ENCODE measurements at regions not wholly inside any gene's neighbourhood (a gene's known extent, or its start where the extent isn't known, plus 50 kb on each side); places are given as distances from the start of the nearest gene placed in this dataset.

GRCh38 chr5:57113481-57113880 lies 60.4 kb upstream of the GPBP1 start:
- TF ChIP-seq SP1 (IDR thresholded peaks at IDR 0.05; ENCODE audit: low read depth, low read length), result no peak
- TF ChIP-seq CBX5 (IDR thresholded peaks at IDR 0.05; ENCODE audit: low read depth, low read length), result no peak
- TF ChIP-seq ATF3 (IDR thresholded peaks at IDR 0.05; ENCODE audit: insufficient read depth, low read depth, low read length), result no peak
- TF ChIP-seq CTCF (IDR thresholded peaks at IDR 0.05; ENCODE audit: control extremely low read depth in 1 of 3, insufficient read depth in 1 of 3, low read depth in 1 of 3, low read length in 3 of 3), result no peak
- TF ChIP-seq POLR2A (IDR thresholded peaks at IDR 0.05; ENCODE audit: control extremely low read depth in 1 of 2, low read depth in 2 of 2, low read length in 2 of 2), result no peak
- TF ChIP-seq TEAD4 (IDR thresholded peaks at IDR 0.05; ENCODE audit: low read depth, low read length), result no peak
- TF ChIP-seq HDAC2 (IDR thresholded peaks at IDR 0.05; ENCODE audit: borderline replicate concordance in 1 of 2, low read depth in 2 of 2, low read length in 2 of 2), result no peak
